ENCODE measurements at regions not wholly inside any gene's neighbourhood (a gene's known extent, or its start where the extent isn't known, plus 50 kb on each side); places are given as distances from the start of the nearest gene placed in this dataset.

GRCh38 chr4:189800545-189801088, 140.1 kb upstream of the FRG1 start:
- Mint-ChIP-seq H3K4me3 (ENCODE audit: unreplicated experiment) (no peak overlapping the region), H3K9me3 (ENCODE audit: unreplicated experiment) (peaks cover 2% of the 10 kb centered on the region), H3K36me3 (ENCODE audit: unreplicated experiment) (peaks cover 4% of the 10 kb centered on the region), H3K27ac (ENCODE audit: unreplicated experiment) (no peak overlapping the region), H3K27me3 (ENCODE audit: unreplicated experiment) (no peaks in the 10 kb centered on the region), H3K4me1 (ENCODE audit: low read depth, unreplicated experiment) (no peaks in the 10 kb centered on the region)
- TF ChIP-seq, protein P1, sequence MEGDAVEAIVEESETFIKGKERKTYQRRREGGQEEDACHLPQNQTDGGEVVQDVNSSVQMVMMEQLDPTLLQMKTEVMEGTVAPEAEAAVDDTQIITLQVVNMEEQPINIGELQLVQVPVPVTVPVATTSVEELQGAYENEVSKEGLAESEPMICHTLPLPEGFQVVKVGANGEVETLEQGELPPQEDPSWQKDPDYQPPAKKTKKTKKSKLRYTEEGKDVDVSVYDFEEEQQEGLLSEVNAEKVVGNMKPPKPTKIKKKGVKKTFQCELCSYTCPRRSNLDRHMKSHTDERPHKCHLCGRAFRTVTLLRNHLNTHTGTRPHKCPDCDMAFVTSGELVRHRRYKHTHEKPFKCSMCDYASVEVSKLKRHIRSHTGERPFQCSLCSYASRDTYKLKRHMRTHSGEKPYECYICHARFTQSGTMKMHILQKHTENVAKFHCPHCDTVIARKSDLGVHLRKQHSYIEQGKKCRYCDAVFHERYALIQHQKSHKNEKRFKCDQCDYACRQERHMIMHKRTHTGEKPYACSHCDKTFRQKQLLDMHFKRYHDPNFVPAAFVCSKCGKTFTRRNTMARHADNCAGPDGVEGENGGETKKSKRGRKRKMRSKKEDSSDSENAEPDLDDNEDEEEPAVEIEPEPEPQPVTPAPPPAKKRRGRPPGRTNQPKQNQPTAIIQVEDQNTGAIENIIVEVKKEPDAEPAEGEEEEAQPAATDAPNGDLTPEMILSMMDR (IDR thresholded peaks at IDR 0.05; ENCODE audit: partially characterized antibody, unreplicated experiment): no peak
- no peak for DNase-seq

GRCh38 chr4:189802884-189803283, 137.8 kb upstream of the FRG1 start:
- H3K4me3 Mint-ChIP-seq (ENCODE audit: unreplicated experiment): no peak overlapping the region
- peaks cover 18% of the 10 kb centered on the region for H3K36me3 Mint-ChIP-seq (ENCODE audit: unreplicated experiment)
- no peaks in the 10 kb centered on the region for H3K27me3 Mint-ChIP-seq (ENCODE audit: unreplicated experiment)
- no peak for DNase-seq
- H3K9me3 Mint-ChIP-seq (ENCODE audit: unreplicated experiment): peaks cover 2% of the 10 kb centered on the region
- TF ChIP-seq, protein P1 (IDR thresholded peaks at IDR 0.05; ENCODE audit: partially characterized antibody, unreplicated experiment): no peak
- H3K27ac Mint-ChIP-seq (ENCODE audit: unreplicated experiment): no peak overlapping the region
- no peaks in the 10 kb centered on the region for H3K4me1 Mint-ChIP-seq (ENCODE audit: low read depth, unreplicated experiment)

DNA sequence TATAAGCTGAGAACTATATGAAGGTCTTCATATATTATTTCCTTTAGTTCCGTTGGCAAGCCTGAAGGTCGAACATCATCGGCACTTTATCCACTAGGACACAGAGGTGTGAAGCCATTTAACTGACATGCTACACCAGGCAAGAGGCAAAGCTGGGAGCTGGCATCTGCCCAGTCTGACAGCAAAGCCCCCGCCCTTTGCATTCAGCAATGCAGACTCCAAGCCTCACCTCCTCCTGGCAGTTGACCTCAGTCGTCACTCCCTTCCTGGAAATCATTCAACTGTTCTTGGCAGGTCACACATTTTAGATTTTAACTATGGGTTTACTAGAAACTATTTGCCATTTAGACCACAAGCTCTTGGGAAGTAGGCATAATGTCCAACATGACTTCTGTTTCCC, 135.8 kb upstream of the FRG1 start:
- Mint-ChIP-seq H3K27ac (ENCODE audit: unreplicated experiment) (no peak overlapping the region), H3K27me3 (ENCODE audit: unreplicated experiment) (peaks cover 1% of the 10 kb centered on the region), H3K4me1 (ENCODE audit: low read depth, unreplicated experiment) (no peaks in the 10 kb centered on the region), H3K4me3 (ENCODE audit: unreplicated experiment) (no peak overlapping the region), H3K36me3 (ENCODE audit: unreplicated experiment) (peaks cover 19% of the 10 kb centered on the region), H3K9me3 (ENCODE audit: unreplicated experiment) (peaks cover 2% of the 10 kb centered on the region)
- TF ChIP-seq, protein P1 (IDR thresholded peaks at IDR 0.05; ENCODE audit: partially characterized antibody, unreplicated experiment): no peak
- no peak for DNase-seq

- DNase-seq: no peak
- peaks cover 1% of the 10 kb centered on the region for H3K27me3 Mint-ChIP-seq (ENCODE audit: unreplicated experiment)
- no peak overlapping the region for H3K4me3 Mint-ChIP-seq (ENCODE audit: unreplicated experiment)
- TF ChIP-seq, protein P1 (IDR thresholded peaks at IDR 0.05; ENCODE audit: partially characterized antibody, unreplicated experiment): no peak
- no peaks in the 10 kb centered on the region for H3K4me1 Mint-ChIP-seq (ENCODE audit: low read depth, unreplicated experiment)
- H3K9me3 Mint-ChIP-seq (ENCODE audit: unreplicated experiment): peaks cover 2% of the 10 kb centered on the region
- H3K27ac Mint-ChIP-seq (ENCODE audit: unreplicated experiment): no peak overlapping the region
- peaks cover 19% of the 10 kb centered on the region for H3K36me3 Mint-ChIP-seq (ENCODE audit: unreplicated experiment)
These were observed 134.2 kb upstream of the FRG1 start for GRCh38 chr4:189806506-189806905.

DNA sequence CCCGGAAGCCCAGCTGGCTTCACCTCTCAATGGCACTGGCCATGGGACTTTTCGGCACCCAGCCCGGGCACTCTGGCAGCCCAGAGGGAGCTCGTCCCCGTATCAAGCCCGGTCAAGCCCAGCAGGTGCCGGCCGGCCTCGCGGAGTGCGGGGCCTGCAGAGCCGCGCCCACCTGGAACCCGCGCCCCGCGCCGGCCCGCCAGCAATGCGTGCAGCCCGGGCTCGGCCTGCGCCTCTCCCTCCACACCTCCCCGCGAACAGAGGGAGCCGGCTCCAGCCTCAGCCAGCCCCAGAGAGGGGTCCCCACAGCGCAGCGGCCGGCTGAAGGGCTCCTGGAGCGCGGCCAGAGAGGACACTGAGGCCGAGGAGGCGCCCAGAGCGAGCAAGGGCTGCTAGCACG, 133.6 kb upstream of the FRG1 start:
- Mint-ChIP-seq H3K36me3 (ENCODE audit: unreplicated experiment) (peaks cover 19% of the 10 kb centered on the region), H3K9me3 (ENCODE audit: unreplicated experiment) (peaks cover 2% of the 10 kb centered on the region), H3K4me3 (ENCODE audit: unreplicated experiment) (no peak overlapping the region), H3K4me1 (ENCODE audit: low read depth, unreplicated experiment) (no peaks in the 10 kb centered on the region), H3K27me3 (ENCODE audit: unreplicated experiment) (peaks cover 1% of the 10 kb centered on the region), H3K27ac (ENCODE audit: unreplicated experiment) (no peak overlapping the region)
- no peak for DNase-seq
- TF ChIP-seq, protein P1 (IDR thresholded peaks at IDR 0.05; ENCODE audit: partially characterized antibody, unreplicated experiment): no peak

All from glutamatergic neuron (in vitro differentiated cells).